H1 (cell line): ENCODE measurements at regions not wholly inside any gene's neighbourhood (a gene's known extent, or its start where the extent isn't known, plus 50 kb on each side); places are given as distances from the start of the nearest gene placed in this dataset.

Source experiments
- CTCF ChIA-PET: fragments of 300-600 bp; sonication (Branson Sonifier 250); formaldehyde crosslinking; loops from one replicate; lab custom pipeline; 2021; ENCODE audit not compliant: partially characterized antibody; lab: Charles Lee
- POLR2A ChIA-PET: fragments of 300-600 bp; sonication (Branson Sonifier 250); formaldehyde crosslinking; loops from one replicate; lab custom pipeline; 2021; ENCODE audit warnings: inconsistent platforms; ENCODE audit not compliant: partially characterized antibody; lab: Charles Lee
- DNase-seq, 2 experiments: peaks; one replicate each; pipeline versions ENCODE4 v3.0.0 to v3.0.0-alpha.2; 2010 to 2022; ENCODE audit warnings: low spot score in 2 of 2, low read depth in 1 of 2, mixed read lengths in 1 of 2
- FAIRE-seq: peaks from 2 replicates; lab custom pipeline; 2011; peaks lifted over from hg19 to GRCh38; lab: Jason Lieb, UNC
- H2AFZ ChIP-seq: 2 replicates; pipeline ENCODE4 v1.8.1; 2012; ENCODE audit warnings: low read length, inconsistent platforms
- H2AK5ac ChIP-seq: 2 replicates; pipeline ENCODE4 v1.6.1; 2013; ENCODE audit warnings: low read depth, low read length
- H2BK120ac ChIP-seq: replicated peaks from 2 replicates; pipeline ENCODE3; 2013; ENCODE audit warnings: low read depth, low read length, inconsistent platforms
- H2BK12ac ChIP-seq: 2 replicates; pipeline ENCODE4 v1.6.1; 2013; ENCODE audit warnings: low read depth, low read length
- H2BK15ac ChIP-seq: 2 replicates; pipeline ENCODE4 v1.6.1; 2013; ENCODE audit warnings: low read length
- H2BK20ac ChIP-seq: 2 replicates; pipeline ENCODE4 v1.6.1; 2013; ENCODE audit warnings: low read length
- H2BK5ac ChIP-seq: 2 replicates; pipeline ENCODE4 v1.6.1; 2013; ENCODE audit warnings: low read depth, low read length
- H3K14ac ChIP-seq: 2 replicates; pipeline ENCODE4 v1.6.1; 2013; ENCODE audit warnings: inconsistent platforms; ENCODE audit not compliant: insufficient read length
- H3K18ac ChIP-seq: 2 replicates; pipeline ENCODE4 v1.6.1; 2013; ENCODE audit warnings: low read length; ENCODE audit errors: extremely low read depth
- H3K23ac ChIP-seq: 2 replicates; pipeline ENCODE4 v1.6.1; 2013; ENCODE audit warnings: inconsistent platforms; ENCODE audit not compliant: insufficient read length
- H3K23me2 ChIP-seq: 2 replicates; pipeline ENCODE4 v1.6.1; 2013; ENCODE audit warnings: low read depth, low read length
- H3K27ac ChIP-seq: 2 replicates; pipeline ENCODE4 v1.6.1; 2011; ENCODE audit warnings: low read depth, low read length, inconsistent platforms
- H3K27me3 ChIP-seq, 4 experiments: replicated peaks in 1 of 4; 1 replicate in 1 of 4; 2 replicates in 3 of 4; pipeline versions ENCODE4 v1.6.1 to v1.8.1; 2011 to 2013; ENCODE audit warnings: low read length in 3 of 4, mild to moderate bottlenecking in 3 of 4, inconsistent platforms in 2 of 4, mixed read lengths in 2 of 4, moderate library complexity in 1 of 4; ENCODE audit not compliant: control insufficient read depth in 3 of 4, insufficient read depth in 3 of 4; ENCODE audit errors: extremely low read depth in 1 of 4
- H3K36me3 ChIP-seq, 4 experiments: 2 replicates each; pipeline versions ENCODE4 v1.6.1 to v1.8.1; 2011 to 2013; ENCODE audit warnings: mild to moderate bottlenecking in 4 of 4, low read length in 3 of 4, moderate library complexity in 2 of 4, control low read depth in 1 of 4, inconsistent platforms in 1 of 4; ENCODE audit not compliant: insufficient read depth in 4 of 4, control insufficient read depth in 2 of 4
- H3K4ac ChIP-seq: replicated peaks from 2 replicates; pipeline ENCODE3; 2013; ENCODE audit warnings: low read length, low read depth, mixed read lengths, inconsistent platforms; ENCODE audit not compliant: insufficient read length
- H3K4me1 ChIP-seq, 4 experiments: replicated peaks in 1 of 4; 1 replicate in 1 of 4; 2 replicates in 3 of 4; pipeline versions ENCODE4 v1.6.1 to v1.8.1; 2011 to 2013; ENCODE audit warnings: low read length in 3 of 4, inconsistent platforms in 2 of 4, mixed read lengths in 1 of 4; ENCODE audit not compliant: insufficient read depth in 4 of 4, control insufficient read depth in 3 of 4
- H3K4me2 ChIP-seq, 2 experiments: 2 replicates each; pipeline versions ENCODE4 v1.6.1 to v1.8.1; 2011 to 2013; ENCODE audit warnings: low read depth in 2 of 2, low read length in 2 of 2, control low read depth in 1 of 2, inconsistent platforms in 1 of 2, mild to moderate bottlenecking in 1 of 2; ENCODE audit not compliant: insufficient read depth in 1 of 2
- H3K4me3 ChIP-seq, 4 experiments: fragments of 200-600, 300-600 bp in 1 of 4; sonication (generic), shearing (Covaris generic), sonication (Bioruptor Twin) in 1 of 4; 2 replicates each; pipeline versions ENCODE4 v1.5.1 to v1.8.1; 2011 to 2016; ENCODE audit warnings: low read length in 4 of 4, low read depth in 3 of 4, control low read depth in 2 of 4, inconsistent platforms in 2 of 4, mild to moderate bottlenecking in 2 of 4, mixed read lengths in 1 of 4, moderate library complexity in 1 of 4; ENCODE audit not compliant: insufficient read depth in 2 of 4; ENCODE audit errors: extremely low read depth in 1 of 4
- H3K56ac ChIP-seq: replicated peaks from 2 replicates; pipeline ENCODE3; 2013; ENCODE audit warnings: low read depth, mild to moderate bottlenecking, mixed read lengths, low read length, inconsistent platforms; ENCODE audit not compliant: insufficient read length
- H3K79me1 ChIP-seq: 2 replicates; pipeline ENCODE4 v1.6.1; 2013; ENCODE audit warnings: low read depth, low read length, control low read depth
- H3K79me2 ChIP-seq, 2 experiments: 2 replicates each; pipeline versions ENCODE4 v1.6.1 to v1.8.1; 2012 to 2013; ENCODE audit warnings: low read length in 2 of 2, mild to moderate bottlenecking in 2 of 2, inconsistent platforms in 1 of 2; ENCODE audit not compliant: insufficient read depth in 2 of 2, control insufficient read depth in 1 of 2
- H3K9ac ChIP-seq, 4 experiments: replicated peaks in 1 of 4; 1 replicate in 1 of 4; 2 replicates in 3 of 4; pipeline versions ENCODE4 v1.6.1 to v1.8.1; 2011 to 2013; ENCODE audit warnings: low read depth in 3 of 4, low read length in 3 of 4, control low read depth in 2 of 4, mild to moderate bottlenecking in 2 of 4, moderate library complexity in 2 of 4, inconsistent platforms in 1 of 4; ENCODE audit errors: extremely low read depth in 1 of 4
- H3K9me3 ChIP-seq, 2 experiments: 2 replicates each; pipeline versions ENCODE4 v1.6.1 to v1.8.1; 2012 to 2013; ENCODE audit warnings: mild to moderate bottlenecking in 2 of 2, moderate library complexity in 2 of 2, control low read depth in 1 of 2, inconsistent platforms in 1 of 2, low read depth in 1 of 2, low read length in 1 of 2, mixed read lengths in 1 of 2; ENCODE audit not compliant: insufficient read depth in 2 of 2
- H4K20me1 ChIP-seq, 2 experiments: replicated peaks in 1 of 2; 2 replicates each; pipeline versions ENCODE3 to v1.8.1; 2011 to 2013; ENCODE audit warnings: inconsistent platforms in 2 of 2, low read length in 2 of 2, mild to moderate bottlenecking in 1 of 2; ENCODE audit not compliant: insufficient read depth in 2 of 2, control insufficient read depth in 1 of 2
- H4K5ac ChIP-seq: 2 replicates; pipeline ENCODE4 v1.6.1; 2013; ENCODE audit warnings: low read length, low read depth, mixed read lengths, inconsistent platforms; ENCODE audit not compliant: insufficient read length
- H4K8ac ChIP-seq: 2 replicates; pipeline ENCODE4 v1.8.0; 2013; ENCODE audit warnings: mild to moderate bottlenecking, moderate library complexity, low read length, inconsistent platforms; ENCODE audit not compliant: insufficient read depth; ENCODE audit errors: extremely low read depth
- H4K91ac ChIP-seq: replicated peaks from 2 replicates; pipeline ENCODE3; 2013; ENCODE audit warnings: low read length, mixed read lengths, inconsistent platforms; ENCODE audit not compliant: insufficient read length
- BCL11A ChIP-seq, 2 experiments: IDR thresholded peaks; one replicate each; pipeline ENCODE4 v1.6.1; 2011; ENCODE audit warnings: low read depth in 2 of 2, low read length in 2 of 2, mild to moderate bottlenecking in 2 of 2
- BRCA1 ChIP-seq: IDR thresholded peaks from 2 replicates; pipeline ENCODE4 v1.6.1; 2012; ENCODE audit warnings: low read depth, low read length, improper control_type of control experiment
- CBX8 ChIP-seq: fragments of 300-800, 300-1000 bp; sonication (generic); IDR thresholded peaks from 2 replicates; pipeline ENCODE4 v1.7.1; 2016; ENCODE audit warnings: low read depth, low read length, borderline replicate concordance
- EGR1 ChIP-seq: IDR thresholded peaks from 2 replicates; pipeline ENCODE4 v1.6.1; 2011; ENCODE audit warnings: low read depth, low read length, borderline replicate concordance
- KDM5A ChIP-seq: fragments of 200-600 bp; IDR thresholded peaks from 2 replicates; pipeline ENCODE4 v1.7.1; 2012; ENCODE audit warnings: mild to moderate bottlenecking, low read length, inconsistent platforms, mixed read lengths
- NANOG ChIP-seq: IDR thresholded peaks from 2 replicates; pipeline ENCODE4 v1.6.1; 2011; ENCODE audit warnings: low read length, low read depth, mild to moderate bottlenecking, inconsistent platforms; ENCODE audit not compliant: insufficient read depth, poor library complexity, severe bottlenecking
- POLR2A ChIP-seq, 2 experiments: IDR thresholded peaks; 1 replicate in 1 of 2; 2 replicates in 1 of 2; pipeline ENCODE4 v1.6.1; 2011; ENCODE audit warnings: low read depth in 2 of 2, low read length in 2 of 2, mild to moderate bottlenecking in 2 of 2; ENCODE audit errors: control extremely low read depth in 1 of 2
- POLR2AphosphoS5 ChIP-seq: IDR thresholded peaks from 2 replicates; pipeline ENCODE4 v1.6.1; 2011; ENCODE audit warnings: low read depth, low read length
- RBBP5 ChIP-seq: IDR thresholded peaks from 2 replicates; pipeline ENCODE4 v1.7.1; 2012; ENCODE audit warnings: low read depth, mild to moderate bottlenecking, inconsistent platforms, low read length, moderate library complexity, borderline replicate concordance
- RXRA ChIP-seq: IDR thresholded peaks from 2 replicates; pipeline ENCODE4 v1.6.1; 2011; ENCODE audit warnings: low read depth, mild to moderate bottlenecking, low read length, moderate library complexity; ENCODE audit not compliant: insufficient read depth
- SP4 ChIP-seq: IDR thresholded peaks from 2 replicates; pipeline ENCODE4 v1.6.1; 2012; ENCODE audit warnings: low read length, inconsistent platforms
- TEAD4 ChIP-seq: IDR thresholded peaks from 2 replicates; pipeline ENCODE4 v1.6.1; 2012; ENCODE audit warnings: low read depth, low read length, inconsistent platforms, mixed read lengths
- WGBS, 2 experiments: shearing (Covaris generic) in 1 of 2; methylation state at CpG; one replicate each; pipeline versions ENCODE4 v1.1.6 to v1.1.7; 2013 to 2015; ENCODE audit warnings: low lambda C conversion rate in 2 of 2, mixed read lengths in 2 of 2, inconsistent platforms in 1 of 2, low coverage in 1 of 2, missing lambda C conversion rate in 1 of 2; ENCODE audit not compliant: insufficient replicate concordance in 2 of 2, insufficient coverage in 1 of 2, insufficient read length in 1 of 2; ENCODE audit errors: extremely low coverage in 1 of 2, missing lambda C conversion rate in 1 of 2; 5-methylcytosine and 5-hydroxymethylcytosine counted together
- TF ChIP-seq, protein P1 (sequence below): IDR thresholded peaks from 2 replicates; pipeline ENCODE4 v1.6.1; 2012; ENCODE audit warnings: low read length, inconsistent platforms
- TF ChIP-seq, protein P2 (sequence below): IDR thresholded peaks from 2 replicates; pipeline ENCODE4 v1.6.1; 2012; ENCODE audit warnings: inconsistent platforms

DNA sequence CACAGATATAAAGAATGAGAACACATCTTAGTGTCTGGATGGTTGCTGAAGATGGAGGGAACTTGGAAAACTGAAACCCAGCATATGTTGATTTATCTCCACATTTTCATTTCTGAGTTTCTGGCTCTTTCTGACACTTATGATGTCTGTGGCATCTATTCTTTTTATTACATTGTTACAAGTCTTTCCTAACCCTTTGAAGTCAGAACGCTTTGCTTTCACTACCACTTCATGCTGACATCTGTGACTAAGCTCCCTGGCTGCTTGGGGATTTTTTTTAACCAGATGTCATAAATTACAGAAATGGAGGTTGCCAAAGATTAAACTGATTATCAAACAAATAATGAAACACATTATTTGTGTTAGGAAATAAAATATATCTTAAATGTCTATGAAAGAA, 188.7 kb downstream of the KITLG start:
- Histone ChIP-seq H3K23me2 (no peaks in the 10 kb centered on the region), H3K18ac (no peak overlapping the region), H3K79me1 (no peaks in the 10 kb centered on the region), H2BK120ac (no peak overlapping the region), H2BK20ac (no peak overlapping the region), H3K9me3 (no peaks in the 10 kb centered on the region), H4K5ac (no peak overlapping the region), H2AK5ac (no peak overlapping the region), H3K14ac (no peak overlapping the region), H3K9ac (no peak overlapping the region), H2AFZ (no peak overlapping the region), H2BK5ac (no peak overlapping the region), H3K4ac (no peak overlapping the region), H3K4me1 (no peaks in the 10 kb centered on the region), H3K79me2 (no peaks in the 10 kb centered on the region), H4K8ac (no peak overlapping the region), H2BK12ac (no peak overlapping the region), H3K36me3 (no peaks in the 10 kb centered on the region), H3K23ac (no peak overlapping the region), H3K27me3 (no peaks in the 10 kb centered on the region), H2BK15ac (no peak overlapping the region), H4K91ac (no peak overlapping the region), H3K56ac (no peak overlapping the region), H3K27ac (no peak overlapping the region), H4K20me1 (no peaks in the 10 kb centered on the region), H3K4me3 (no peak overlapping the region), H3K4me2 (no peak overlapping the region)
- FAIRE-seq: no peak
- CTCF ChIA-PET: interaction anchor here (1.4 kb wide), 1 partner anchor 8 kb away, joined by 4 read pairs; no protein-coding TSS in a partner anchor
- POLR2A ChIA-PET: no interaction called here
- no peak for DNase-seq
- 94% methylated on average over 1 of the region's 1 CpG; no CpG with 5 or more reads in 1 of the 2 experiments for WGBS, 2 experiments
- TF ChIP-seq NANOG (no peak), BCL11A (IDR thresholded peaks at IDR 0.05; ENCODE audit: low read depth in 2 of 2, low read length in 2 of 2) (no peak), TEAD4 (no peak), RXRA (no peak), KDM5A (no peak), RBBP5 (no peak), POLR2A (IDR thresholded peaks at IDR 0.05; ENCODE audit: control extremely low read depth in 1 of 2, low read depth in 2 of 2, low read length in 2 of 2) (no peak), SP4 (no peak), CBX8 (no peak), BRCA1 (no peak), POLR2AphosphoS5 (no peak), EGR1 (no peak)
- TF ChIP-seq, protein P1, sequence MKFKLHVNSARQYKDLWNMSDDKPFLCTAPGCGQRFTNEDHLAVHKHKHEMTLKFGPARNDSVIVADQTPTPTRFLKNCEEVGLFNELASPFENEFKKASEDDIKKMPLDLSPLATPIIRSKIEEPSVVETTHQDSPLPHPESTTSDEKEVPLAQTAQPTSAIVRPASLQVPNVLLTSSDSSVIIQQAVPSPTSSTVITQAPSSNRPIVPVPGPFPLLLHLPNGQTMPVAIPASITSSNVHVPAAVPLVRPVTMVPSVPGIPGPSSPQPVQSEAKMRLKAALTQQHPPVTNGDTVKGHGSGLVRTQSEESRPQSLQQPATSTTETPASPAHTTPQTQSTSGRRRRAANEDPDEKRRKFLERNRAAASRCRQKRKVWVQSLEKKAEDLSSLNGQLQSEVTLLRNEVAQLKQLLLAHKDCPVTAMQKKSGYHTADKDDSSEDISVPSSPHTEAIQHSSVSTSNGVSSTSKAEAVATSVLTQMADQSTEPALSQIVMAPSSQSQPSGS: no peak
- TF ChIP-seq, protein P2, sequence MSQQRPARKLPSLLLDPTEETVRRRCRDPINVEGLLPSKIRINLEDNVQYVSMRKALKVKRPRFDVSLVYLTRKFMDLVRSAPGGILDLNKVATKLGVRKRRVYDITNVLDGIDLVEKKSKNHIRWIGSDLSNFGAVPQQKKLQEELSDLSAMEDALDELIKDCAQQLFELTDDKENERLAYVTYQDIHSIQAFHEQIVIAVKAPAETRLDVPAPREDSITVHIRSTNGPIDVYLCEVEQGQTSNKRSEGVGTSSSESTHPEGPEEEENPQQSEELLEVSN: no peak
